ENCODE measurements at regions not wholly inside any gene's neighbourhood (a gene's known extent, or its start where the extent isn't known, plus 50 kb on each side); places are given as distances from the start of the nearest gene placed in this dataset.

GRCh38 chr1:90558126-90558525 lies 159.0 kb downstream of the BARHL2 start:
- DNase-seq, result no peak

GRCh38 chr1:90557706-90558105 lies 159.4 kb downstream of the BARHL2 start:
- no peak for DNase-seq

- no peak for DNase-seq
Measured at GRCh38 chr1:90550626-90551406, 166.3 kb downstream of the BARHL2 start.

GRCh38 chr1:90544356-90544755 lies 172.7 kb downstream of the BARHL2 start:
- DNase-seq, result peak; percentile 3

- DNase-seq, result no peak
Measured at GRCh38 chr1:90537606-90538362, 179.3 kb downstream of the BARHL2 start.

GRCh38 chr1:90534663-90535295 lies 182.3 kb downstream of the BARHL2 start:
- no peak for DNase-seq

GRCh38 chr1:90534116-90534515 lies 183.0 kb downstream of the BARHL2 start:
- no peak for DNase-seq

- no peak for DNase-seq
Measured at GRCh38 chr1:90526954-90527353, 190.1 kb downstream of the BARHL2 start.

- DNase-seq, result no peak
Measured at GRCh38 chr1:90522432-90522831, 194.7 kb downstream of the BARHL2 start.

GRCh38 chr1:90513956-90514355 lies 203.1 kb downstream of the BARHL2 start:
- no peak for DNase-seq

- DNase-seq, result no peak
Measured at GRCh38 chr1:90512441-90512840, 204.7 kb downstream of the BARHL2 start.

GRCh38 chr1:90510143-90510542 lies 207.0 kb downstream of the BARHL2 start:
- no peak for DNase-seq

- DNase-seq, result no peak
Measured at GRCh38 chr1:90509225-90510048, 207.7 kb downstream of the BARHL2 start.

GRCh38 chr1:90508376-90509167 lies 208.5 kb downstream of the BARHL2 start:
- DNase-seq, result no peak

GRCh38 chr1:90507173-90507572 lies 209.9 kb downstream of the BARHL2 start:
- DNase-seq, result no peak

GRCh38 chr1:90505806-90506205 lies 211.3 kb downstream of the BARHL2 start:
- DNase-seq, result no peak

- no peak for DNase-seq
Measured at GRCh38 chr1:90504509-90504908, 212.6 kb downstream of the BARHL2 start.

- DNase-seq, result no peak
Measured at GRCh38 chr1:90502696-90503095, 214.4 kb downstream of the BARHL2 start.

- DNase-seq, result no peak
Measured at GRCh38 chr1:90502194-90502593, 214.9 kb downstream of the BARHL2 start.

- DNase-seq, result no peak
Measured at GRCh38 chr1:90501281-90501680, 215.8 kb downstream of the BARHL2 start.

GRCh38 chr1:90494748-90495282 lies 222.3 kb downstream of the BARHL2 start:
- no peak for DNase-seq

GRCh38 chr1:90488451-90488850 lies 228.7 kb downstream of the BARHL2 start:
- no peak for DNase-seq
